NCI-H748 (cell line): ENCODE measurements at regions not wholly inside any gene's neighbourhood (a gene's known extent, or its start where the extent isn't known, plus 50 kb on each side); places are given as distances from the start of the nearest gene placed in this dataset.
"Not testable (repeated sequence)": the region's sequence is repeated elsewhere in the genome, so short reads cannot be mapped to it uniquely, and the experiment has no call there.

Experiments
- DNase-seq: peaks from one replicate; lab custom pipeline; 2025; ENCODE audit not compliant: unreplicated experiment; lab: John Stamatoyannopoulos, UW

- no peak for DNase-seq
Observed at GRCh38 chr5:91244380-91245073, 138.6 kb downstream of the ARRDC3 start.

- DNase-seq, result no peak
Observed at GRCh38 chr5:91243852-91244251, 139.3 kb downstream of the ARRDC3 start.

GRCh38 chr5:91243286-91243685 is 139.8 kb downstream of the ARRDC3 start:
- DNase-seq, result no peak

GRCh38 chr5:91241460-91241859 is 141.7 kb downstream of the ARRDC3 start:
- DNase-seq, result not testable (repeated sequence)

GRCh38 chr5:91240175-91240574 is 142.9 kb downstream of the ARRDC3 start:
- no peak for DNase-seq

- no peak for DNase-seq
Observed at GRCh38 chr5:91235271-91235694, 147.8 kb downstream of the ARRDC3 start.

GRCh38 chr5:91232523-91232922 is 150.6 kb downstream of the ARRDC3 start:
- DNase-seq, result no peak

GRCh38 chr5:91229031-91229727 is 153.9 kb downstream of the ARRDC3 start:
- DNase-seq, result no peak

- DNase-seq, result no peak
Observed at GRCh38 chr5:91228188-91228587, 154.9 kb downstream of the ARRDC3 start.

GRCh38 chr5:91225848-91226686 is 157.1 kb downstream of the ARRDC3 start:
- DNase-seq, result peak; percentile 71

- DNase-seq, result peak; percentile 45
Observed at GRCh38 chr5:91224969-91225368, 158.1 kb downstream of the ARRDC3 start.

GRCh38 chr5:91224456-91224855 is 158.7 kb downstream of the ARRDC3 start:
- no peak for DNase-seq

- DNase-seq, result no peak
Observed at GRCh38 chr5:91223886-91224285, 159.2 kb downstream of the ARRDC3 start.

- no peak for DNase-seq
Observed at GRCh38 chr5:91222482-91222881, 160.6 kb downstream of the ARRDC3 start.

- DNase-seq, result peak; percentile 38
Observed at GRCh38 chr5:91221917-91222316, 161.2 kb downstream of the ARRDC3 start.

- DNase-seq, result peak; percentile 12
Observed at GRCh38 chr5:91219803-91220371, 163.2 kb downstream of the ARRDC3 start.

- no peak for DNase-seq
Observed at GRCh38 chr5:91219091-91219802, 163.9 kb downstream of the ARRDC3 start.

- DNase-seq, result no peak
Observed at GRCh38 chr5:91217859-91218258, 165.3 kb downstream of the ARRDC3 start.

- no peak for DNase-seq
Observed at GRCh38 chr5:91214571-91214970, 168.5 kb downstream of the ARRDC3 start.
